A673 (cell line): ENCODE measurements at regions not wholly inside any gene's neighbourhood (a gene's known extent, or its start where the extent isn't known, plus 50 kb on each side); places are given as distances from the start of the nearest gene placed in this dataset.

Experiments used
- BruUV-seq: library from RNA; stranded (reverse); fragments of 400-500 nt; replicated peaks from 2 replicates; lab custom pipeline; 2021; lab: Mats Ljungman, UMichigan
- CTCF ChIA-PET: fragments of 300-600 bp; sonication (Branson Sonifier 250); formaldehyde crosslinking; loops from one replicate; lab custom pipeline; 2022; ENCODE audit warnings: antibody characterized with exemption; lab: Charles Lee
- POLR2A ChIA-PET: fragments of 300-600 bp; sonication (Branson Sonifier 250); formaldehyde crosslinking; loops from one replicate; lab custom pipeline; 2022; ENCODE audit warnings: antibody characterized with exemption; ENCODE audit not compliant: low non-redundant PET; lab: Charles Lee
- DNase-seq: peaks from one replicate; pipeline ENCODE4 v3.0.0-alpha.2; 2015; ENCODE audit warnings: low spot score
- H3K27ac ChIP-seq: fragments of 200-600 bp; sonication (generic); 2 replicates; pipeline ENCODE4 v1.5.1; 2016; ENCODE audit warnings: mixed run types, low read depth, mild to moderate bottlenecking, mixed read lengths, antibody characterized with exemption, low read length; ENCODE audit not compliant: poor library complexity, severe bottlenecking
- H3K27me3 ChIP-seq: fragments of 200-600 bp; sonication (generic); replicated peaks from 2 replicates; pipeline ENCODE4 v1.6.1; 2017; ENCODE audit warnings: mixed run types, low read depth, mild to moderate bottlenecking, mixed read lengths, antibody characterized with exemption, low read length; ENCODE audit not compliant: insufficient read depth, poor library complexity
- H3K36me3 ChIP-seq: fragments of 200-600 bp; sonication (generic); 2 replicates; pipeline ENCODE4 v1.6.1; 2016; ENCODE audit warnings: mixed run types, mild to moderate bottlenecking, mixed read lengths, antibody characterized with exemption, low read length; ENCODE audit not compliant: insufficient read depth, poor library complexity, severe bottlenecking
- H3K4me1 ChIP-seq: fragments of 200-600 bp; sonication (generic); 2 replicates; pipeline ENCODE4 v1.6.1; 2017; ENCODE audit warnings: mixed run types, mild to moderate bottlenecking, mixed read lengths, antibody characterized with exemption, low read length; ENCODE audit not compliant: insufficient read depth, poor library complexity, severe bottlenecking
- H3K4me3 ChIP-seq: fragments of 200-600 bp; sonication (generic); 2 replicates; pipeline ENCODE4 v1.5.1; 2016; ENCODE audit warnings: low read depth, mixed run types, mild to moderate bottlenecking, mixed read lengths, low read length; ENCODE audit not compliant: poor library complexity, severe bottlenecking
- H3K9me3 ChIP-seq: fragments of 200-600 bp; sonication (generic); 2 replicates; pipeline ENCODE4 v1.6.1; 2016; ENCODE audit warnings: mixed run types, low read depth, mild to moderate bottlenecking, mixed read lengths, antibody characterized with exemption, low read length; ENCODE audit not compliant: poor library complexity, severe bottlenecking
- EZH2 ChIP-seq: fragments of 200-600 bp; sonication (generic); IDR thresholded peaks from 2 replicates; pipeline ENCODE4 v1.6.1; 2017; ENCODE audit warnings: borderline replicate concordance, low read depth, mild to moderate bottlenecking, mixed read lengths, antibody characterized with exemption, low read length; ENCODE audit not compliant: poor library complexity, severe bottlenecking
- intact Hi-C: fragments of 100-400 bp; cut with micrococcal nuclease; formaldehyde crosslinking; loops from one replicate; pipeline ENCODE4 v1.10.0; 2022; ENCODE audit not compliant: unreplicated experiment
- TF ChIP-seq, protein P1 (sequence below): fragments of 300-800, 200-600 bp; sonication (generic); conservative IDR thresholded peaks from 2 replicates; pipeline ENCODE4 v1.5.1; 2017; ENCODE audit warnings: low read depth, mild to moderate bottlenecking, antibody characterized with exemption, low read length, moderate library complexity, mixed read lengths

GRCh38 chr5:111563031-111563822 is 50.9 kb upstream of the STARD4 start:
- Histone ChIP-seq H3K4me3 (no peak overlapping the region), H3K36me3 (no peaks in the 10 kb centered on the region), H3K4me1 (no peaks in the 10 kb centered on the region), H3K27me3 (no peaks in the 10 kb centered on the region), H3K9me3 (no peaks in the 10 kb centered on the region), H3K27ac (no peak overlapping the region)
- no TSS peak for BruUV-seq
- POLR2A ChIA-PET, result interaction anchor here (0.6 kb wide), 1 partner anchor 574 kb away, joined by 10 read pairs; no protein-coding TSS in a partner anchor
- intact Hi-C loops, result no loop called here
- TF ChIP-seq, protein P1, sequence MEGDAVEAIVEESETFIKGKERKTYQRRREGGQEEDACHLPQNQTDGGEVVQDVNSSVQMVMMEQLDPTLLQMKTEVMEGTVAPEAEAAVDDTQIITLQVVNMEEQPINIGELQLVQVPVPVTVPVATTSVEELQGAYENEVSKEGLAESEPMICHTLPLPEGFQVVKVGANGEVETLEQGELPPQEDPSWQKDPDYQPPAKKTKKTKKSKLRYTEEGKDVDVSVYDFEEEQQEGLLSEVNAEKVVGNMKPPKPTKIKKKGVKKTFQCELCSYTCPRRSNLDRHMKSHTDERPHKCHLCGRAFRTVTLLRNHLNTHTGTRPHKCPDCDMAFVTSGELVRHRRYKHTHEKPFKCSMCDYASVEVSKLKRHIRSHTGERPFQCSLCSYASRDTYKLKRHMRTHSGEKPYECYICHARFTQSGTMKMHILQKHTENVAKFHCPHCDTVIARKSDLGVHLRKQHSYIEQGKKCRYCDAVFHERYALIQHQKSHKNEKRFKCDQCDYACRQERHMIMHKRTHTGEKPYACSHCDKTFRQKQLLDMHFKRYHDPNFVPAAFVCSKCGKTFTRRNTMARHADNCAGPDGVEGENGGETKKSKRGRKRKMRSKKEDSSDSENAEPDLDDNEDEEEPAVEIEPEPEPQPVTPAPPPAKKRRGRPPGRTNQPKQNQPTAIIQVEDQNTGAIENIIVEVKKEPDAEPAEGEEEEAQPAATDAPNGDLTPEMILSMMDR, result no peak
- TF ChIP-seq EZH2, result no peak
- no peak for DNase-seq
- CTCF ChIA-PET, result interaction anchor here (1.6 kb wide), 1 partner anchor 12 kb away, joined by 4 read pairs; no protein-coding TSS in a partner anchor

GRCh38 chr5:111562561-111562960 is 50.2 kb upstream of the STARD4 start:
- POLR2A ChIA-PET, result no interaction called here
- Histone ChIP-seq H3K9me3 (no peaks in the 10 kb centered on the region), H3K36me3 (no peaks in the 10 kb centered on the region), H3K27me3 (no peaks in the 10 kb centered on the region), H3K4me3 (no peak overlapping the region), H3K27ac (no peak overlapping the region), H3K4me1 (no peaks in the 10 kb centered on the region)
- BruUV-seq, result no TSS peak
- TF ChIP-seq, protein P1, result no peak
- CTCF ChIA-PET, result interaction anchor here (1.6 kb wide), 1 partner anchor 12 kb away, joined by 4 read pairs; no protein-coding TSS in a partner anchor
- DNase-seq, result no peak
- intact Hi-C loops, result no loop called here
